ENCODE measurements at regions not wholly inside any gene's neighbourhood (a gene's known extent, or its start where the extent isn't known, plus 50 kb on each side); places are given as distances from the start of the nearest gene placed in this dataset.

GRCh38 chr22:47817380-47817779, 1054.9 kb downstream of the TBC1D22A start:
- intact Hi-C loops (cut with DNase I; ENCODE audit: low total_unique reads) = no loop called here
- peaks cover 0 to 20% (median 0%) of the 10 kb centered on the region in 7 donors for H3K27me3 ChIP-seq (replicated peaks in 1 of 7)
- DNase-seq = no peak
- H3K27ac ChIP-seq = no peak overlapping the region
- no peaks in the 10 kb centered on the region for H3K36me3 ChIP-seq
- WGBS, 5 donors = 54 to 82% (median 68%) methylated on average over 5 of the region's 5 CpGs
- no peak overlapping the region for H3K4me3 ChIP-seq
- peaks cover 0 to 23% (median 5%) of the 10 kb centered on the region in 8 donors for H3K9me3 ChIP-seq
- H3K4me1 ChIP-seq = no peaks in the 10 kb centered on the region
- TF ChIP-seq POLR2AphosphoS5 (IDR thresholded peaks at IDR 0.05) (no peak), CTCF (IDR thresholded peaks at IDR 0.05 in 8 of 11, conservative IDR thresholded peaks at IDR 0.05 in 3 of 11) (no peak), POLR2A (IDR thresholded peaks at IDR 0.05) (no peak)

- TF ChIP-seq POLR2AphosphoS5 (IDR thresholded peaks at IDR 0.05) (no peak), CTCF (IDR thresholded peaks at IDR 0.05 in 8 of 11, conservative IDR thresholded peaks at IDR 0.05 in 3 of 11) (no peak), POLR2A (IDR thresholded peaks at IDR 0.05) (no peak)
- Histone ChIP-seq H3K9me3 (peaks cover 0 to 21% (median 5%) of the 10 kb centered on the region in 8 donors), H3K4me1 (no peaks in the 10 kb centered on the region), H3K27me3 (replicated peaks in 1 of 7) (peaks cover 0 to 23% (median 0%) of the 10 kb centered on the region in 7 donors), H3K4me3 (no peak overlapping the region), H3K36me3 (no peaks in the 10 kb centered on the region), H3K27ac (no peak overlapping the region)
- intact Hi-C loops (cut with DNase I; ENCODE audit: low total_unique reads) = no loop called here
- WGBS, 5 donors = 76 to 88% (median 79%) methylated on average over 9 of the region's 9 CpGs
- DNase-seq = no peak
These were observed 1054.4 kb downstream of the TBC1D22A start for GRCh38 chr22:47816863-47817210.

GRCh38 chr22:47816121-47816862, 1053.8 kb downstream of the TBC1D22A start:
- Histone ChIP-seq H3K27me3 (replicated peaks in 1 of 7) (peaks cover 0 to 26% (median 0%) of the 10 kb centered on the region in 7 donors), H3K4me3 (no peak overlapping the region), H3K27ac (no peak overlapping the region), H3K9me3 (peaks cover 0 to 16% (median 4%) of the 10 kb centered on the region in 8 donors), H3K4me1 (no peaks in the 10 kb centered on the region), H3K36me3 (no peaks in the 10 kb centered on the region)
- WGBS, 5 donors = 80 to 89% (median 85%) methylated on average over 16 of the region's 16 CpGs
- intact Hi-C loops (cut with DNase I; ENCODE audit: low total_unique reads) = no loop called here
- no peak for TF ChIP-seq POLR2AphosphoS5 (IDR thresholded peaks at IDR 0.05)
- TF ChIP-seq CTCF (IDR thresholded peaks at IDR 0.05 in 8 of 11, conservative IDR thresholded peaks at IDR 0.05 in 3 of 11) = no peak
- TF ChIP-seq POLR2A (IDR thresholded peaks at IDR 0.05) = no peak
- no peak for DNase-seq

- intact Hi-C loops (cut with DNase I; ENCODE audit: low total_unique reads) = no loop called here
- peaks cover 0 to 38% (median 0%) of the 10 kb centered on the region in 7 donors for H3K27me3 ChIP-seq (replicated peaks in 1 of 7)
- H3K4me1 ChIP-seq = no peaks in the 10 kb centered on the region
- H3K36me3 ChIP-seq = no peaks in the 10 kb centered on the region
- TF ChIP-seq POLR2A (IDR thresholded peaks at IDR 0.05) = no peak
- TF ChIP-seq POLR2AphosphoS5 (IDR thresholded peaks at IDR 0.05) = no peak
- no peak for TF ChIP-seq CTCF (IDR thresholded peaks at IDR 0.05 in 8 of 11, conservative IDR thresholded peaks at IDR 0.05 in 3 of 11)
- no peak overlapping the region for H3K27ac ChIP-seq
- no peak overlapping the region for H3K4me3 ChIP-seq
- H3K9me3 ChIP-seq = peaks cover 0 to 12% (median 2%) of the 10 kb centered on the region in 8 donors
- no peak for DNase-seq
- WGBS, 5 donors = 90 to 100% (median 94%) methylated on average over 1 of the region's 1 CpG
These were observed 1052.0 kb downstream of the TBC1D22A start for GRCh38 chr22:47814474-47814873.

Data from spleen (tissue), 11 donors.